Right hindlimb (tissue), 1 donor: ENCODE measurements at regions not wholly inside any gene's neighbourhood (a gene's known extent, or its start where the extent isn't known, plus 50 kb on each side); places are given as distances from the start of the nearest gene placed in this dataset.
"Not testable (repeated sequence)": the region's sequence is repeated elsewhere in the genome, so short reads cannot be mapped to it uniquely, and the experiment has no call there.

Experiments used
- DNase-seq: peaks from one replicate; pipeline ENCODE4 v3.0.0-alpha.2; 2018

DNA sequence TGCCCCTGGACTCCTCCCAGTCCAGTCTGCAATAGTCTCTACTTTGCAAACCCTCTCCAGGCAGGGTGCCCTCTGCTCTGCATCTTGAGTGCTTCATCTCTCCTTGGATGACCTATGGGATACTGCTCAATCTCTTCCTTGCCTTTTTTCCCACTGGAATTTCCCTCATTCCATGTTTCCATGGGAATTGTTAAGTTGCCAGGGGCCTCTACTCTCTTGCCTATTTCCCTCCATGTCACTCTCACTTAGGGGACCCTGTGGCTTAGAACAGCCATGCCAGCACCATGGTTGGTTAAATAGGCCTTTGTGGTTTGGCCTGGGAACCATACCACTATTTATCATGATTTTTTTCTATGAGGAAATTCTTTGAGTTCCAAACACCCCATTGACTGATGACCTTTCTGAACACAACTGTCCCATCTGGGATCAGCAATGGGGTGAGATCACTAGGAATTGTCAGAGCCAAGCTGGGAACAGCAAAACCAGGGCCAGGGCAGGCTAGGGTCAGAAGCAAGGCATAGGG is 91.4 kb upstream of the RBMS1 start:
- DNase-seq = no peak

DNA sequence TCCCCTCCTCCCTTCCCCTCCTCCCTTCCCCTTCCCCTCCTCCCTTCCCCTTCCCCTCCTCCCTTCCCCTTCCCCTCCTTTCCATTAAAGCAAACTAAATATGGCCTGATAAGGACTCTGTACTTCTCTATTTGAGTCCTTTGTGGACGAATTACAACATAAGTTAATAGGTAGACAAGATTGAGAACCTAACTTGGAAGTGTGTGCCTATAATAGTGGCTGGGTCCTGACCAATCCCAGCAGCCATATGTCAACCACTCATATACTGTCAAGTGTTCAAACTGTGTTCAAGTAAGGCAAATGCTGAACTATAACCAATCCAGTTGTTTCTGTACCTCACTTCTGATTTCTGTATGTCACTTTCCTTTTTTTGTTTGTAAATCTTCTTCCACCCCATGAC is 97.1 kb upstream of the RBMS1 start:
- no peak for DNase-seq

- DNase-seq = no peak
Observed at GRCh38 chr2:160592401-160592800, 98.8 kb upstream of the RBMS1 start.

- DNase-seq = no peak
Observed at GRCh38 chr2:160592993-160593392, 99.4 kb upstream of the RBMS1 start.

- DNase-seq = no peak
Observed at GRCh38 chr2:160596441-160596840, 102.8 kb upstream of the RBMS1 start.

DNA sequence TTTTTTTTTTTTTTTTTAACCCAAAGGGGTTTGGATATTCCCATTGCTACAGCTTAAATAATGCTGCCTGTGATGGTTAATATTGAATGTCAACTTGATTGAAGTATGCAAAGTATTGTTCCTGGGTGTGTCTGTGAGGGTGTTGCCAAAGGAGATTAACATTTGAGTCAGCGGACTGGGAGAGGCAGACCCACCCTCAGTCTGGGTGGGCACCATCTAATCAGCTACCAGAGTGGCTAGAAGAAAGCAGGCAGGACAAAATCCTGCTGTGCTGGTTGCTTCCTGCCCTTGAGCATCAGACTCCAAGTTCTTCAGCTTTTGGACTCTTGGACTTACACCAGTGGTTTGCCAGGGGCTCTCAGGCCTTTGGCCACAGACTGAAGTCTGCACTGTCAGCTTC is 106.8 kb upstream of the RBMS1 start:
- not testable (repeated sequence) for DNase-seq

- no peak for DNase-seq
Observed at GRCh38 chr2:160602073-160602472, 108.5 kb upstream of the RBMS1 start.

GRCh38 chr2:160603771-160604510 is 110.3 kb upstream of the RBMS1 start:
- no peak for DNase-seq

DNA sequence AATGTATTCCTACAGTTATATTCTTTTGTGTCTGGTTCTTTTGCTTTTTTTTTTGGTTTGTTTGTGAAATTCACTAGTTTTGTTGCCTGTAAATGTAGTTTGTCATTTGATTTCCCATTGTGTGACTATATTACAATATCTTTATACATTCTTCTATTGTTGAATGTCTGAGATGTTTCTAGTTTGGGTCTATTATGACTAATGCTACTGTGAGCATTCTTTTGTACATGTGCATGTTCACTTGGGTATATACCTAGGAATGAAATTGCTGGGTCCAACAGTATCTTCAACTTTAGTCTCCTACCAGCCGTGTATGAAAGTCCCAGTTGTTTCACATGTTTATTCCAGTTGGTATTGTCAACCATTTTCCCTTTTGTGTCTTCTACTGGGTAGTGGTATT is 112.7 kb upstream of the RBMS1 start:
- DNase-seq = no peak

DNA sequence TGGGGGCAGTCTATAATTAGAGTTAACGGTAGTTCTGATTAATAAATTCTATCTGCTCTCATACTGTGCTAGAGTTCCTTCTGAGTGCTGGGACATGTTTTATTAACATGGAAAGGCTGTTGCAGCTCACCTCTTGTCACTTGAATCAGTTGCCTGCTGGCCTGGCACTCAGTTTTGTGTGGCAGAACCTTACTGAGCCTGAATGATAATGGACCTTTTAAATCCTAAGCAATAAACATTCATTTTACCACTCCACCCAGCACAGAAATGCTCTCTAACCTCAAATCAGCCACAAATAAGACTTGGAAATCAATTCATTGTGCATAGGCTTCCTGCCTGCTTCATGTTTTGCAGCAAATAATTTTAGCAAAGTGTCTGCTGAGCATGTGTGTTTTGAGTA is 115.0 kb upstream of the RBMS1 start:
- no peak for DNase-seq

GRCh38 chr2:160609346-160609745 is 115.7 kb upstream of the RBMS1 start:
- no peak for DNase-seq

DNA sequence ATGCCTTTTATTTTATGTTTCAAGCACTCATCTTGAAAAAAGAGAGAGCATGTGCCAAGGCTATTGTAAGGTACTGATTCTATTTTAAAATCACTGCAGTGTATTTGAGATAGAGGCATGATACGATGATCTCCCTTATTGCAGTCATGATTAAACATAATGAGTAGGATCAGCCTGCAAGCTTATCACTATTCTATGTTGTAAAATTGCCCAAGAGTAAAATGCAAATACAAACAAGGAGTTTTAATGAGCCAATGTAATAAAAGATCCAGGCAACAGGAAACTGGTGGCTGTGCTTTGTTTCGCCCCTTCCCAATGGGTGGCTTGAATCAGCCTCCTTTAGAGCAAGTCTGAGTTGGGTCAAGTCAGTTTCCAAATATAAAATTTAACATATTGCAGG is 116.4 kb upstream of the RBMS1 start:
- no peak for DNase-seq

DNA sequence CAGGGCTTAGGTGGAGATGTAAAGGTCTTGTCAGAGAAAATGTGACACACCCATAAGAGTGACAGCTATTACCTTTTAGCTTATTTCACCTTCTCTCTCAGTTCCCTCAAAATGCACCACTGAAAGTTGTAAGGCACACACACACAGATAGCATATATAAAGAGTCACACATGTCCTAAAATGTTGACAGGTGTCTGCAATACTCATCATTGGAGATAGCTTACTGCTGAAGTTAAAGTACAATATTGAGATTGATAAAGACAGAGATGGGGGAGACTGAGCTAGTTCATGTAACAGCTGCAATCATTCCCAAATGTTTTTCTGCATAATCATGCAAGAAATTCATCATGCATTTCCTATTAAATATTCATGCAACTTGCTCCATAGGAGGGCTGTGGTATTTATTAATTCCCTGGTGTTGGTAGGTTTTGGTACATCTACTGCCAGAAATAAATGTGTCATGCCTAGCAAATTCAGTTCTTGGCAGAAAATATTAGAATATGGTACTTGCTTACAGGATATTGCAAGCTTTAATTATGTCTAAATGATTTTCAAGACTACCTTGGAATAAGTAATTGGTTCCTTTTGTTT is 118.8 kb upstream of the RBMS1 start:
- DNase-seq = no peak

GRCh38 chr2:160613466-160614153 is 120.0 kb upstream of the RBMS1 start:
- DNase-seq = no peak

- DNase-seq = no peak
Observed at GRCh38 chr2:160614391-160614790, 120.8 kb upstream of the RBMS1 start.

DNA sequence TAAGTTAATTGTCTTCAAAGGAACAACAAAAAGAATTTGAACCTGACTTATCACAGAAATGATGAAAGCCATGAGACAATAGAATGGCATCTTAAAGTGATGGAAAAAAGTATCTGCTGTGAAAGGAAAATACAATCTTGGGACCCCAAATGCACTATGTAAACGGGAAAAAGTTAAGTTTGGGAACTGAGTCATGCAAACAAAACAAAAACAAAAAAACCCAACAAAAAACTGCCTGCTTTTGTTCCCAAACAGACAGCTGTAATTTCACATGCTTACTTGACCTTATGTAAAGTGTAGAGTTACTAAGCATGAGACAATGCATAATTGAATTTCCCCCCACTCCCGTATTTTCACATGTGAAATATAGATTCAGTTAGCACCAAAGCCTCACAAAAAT is 122.1 kb upstream of the RBMS1 start:
- DNase-seq = no peak

DNA sequence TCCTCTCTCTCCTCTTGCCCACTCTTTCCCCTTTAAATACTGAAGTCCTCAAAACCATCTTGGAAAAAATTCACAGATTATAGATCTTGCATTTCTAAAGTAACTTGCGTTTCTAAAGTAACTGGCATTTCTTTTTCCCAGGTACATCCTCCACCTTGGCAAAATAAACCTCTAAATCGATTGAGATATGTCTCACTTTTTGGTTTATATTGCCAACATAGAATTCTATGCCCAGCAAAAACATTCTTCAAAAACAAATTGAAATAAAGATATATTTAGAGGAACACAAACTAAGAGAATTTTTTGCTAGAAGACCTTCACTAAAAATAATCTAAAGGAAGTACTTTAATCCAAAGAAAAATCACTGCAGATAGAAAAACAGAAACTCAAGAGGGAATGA is 122.5 kb upstream of the RBMS1 start:
- no peak for DNase-seq

GRCh38 chr2:160621748-160622147 is 128.1 kb upstream of the RBMS1 start:
- no peak for DNase-seq

DNA sequence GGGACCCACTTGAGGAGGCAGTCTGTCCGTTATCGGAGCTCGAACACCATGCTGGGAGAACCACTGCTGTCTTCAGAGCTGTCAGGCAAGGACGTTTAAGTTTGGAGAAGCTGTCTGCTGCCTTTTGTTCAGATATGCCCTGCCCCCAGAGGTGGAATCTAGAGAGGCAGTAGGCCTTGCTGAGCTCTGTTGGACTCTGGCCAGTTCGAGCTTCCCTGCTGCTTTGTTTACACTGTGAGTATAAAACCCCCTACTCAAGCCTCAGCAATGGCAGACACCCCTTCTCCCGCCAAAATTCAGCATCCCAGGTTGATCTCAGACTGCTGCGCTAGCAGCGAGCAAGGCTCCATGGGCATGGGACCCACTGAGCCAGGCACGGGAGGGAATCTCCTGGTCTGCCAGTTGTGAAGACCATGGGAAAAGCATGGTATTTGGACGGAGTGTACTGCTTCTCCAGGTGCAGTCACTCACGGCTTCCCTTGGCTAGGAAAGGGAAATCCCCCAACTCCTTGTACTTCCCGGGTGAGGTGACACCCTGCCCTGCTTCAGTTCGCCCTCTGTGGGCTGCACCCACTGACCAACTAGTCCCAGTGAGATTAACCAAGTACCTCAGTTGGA is 134.5 kb upstream of the RBMS1 start:
- not testable (repeated sequence) for DNase-seq

DNA sequence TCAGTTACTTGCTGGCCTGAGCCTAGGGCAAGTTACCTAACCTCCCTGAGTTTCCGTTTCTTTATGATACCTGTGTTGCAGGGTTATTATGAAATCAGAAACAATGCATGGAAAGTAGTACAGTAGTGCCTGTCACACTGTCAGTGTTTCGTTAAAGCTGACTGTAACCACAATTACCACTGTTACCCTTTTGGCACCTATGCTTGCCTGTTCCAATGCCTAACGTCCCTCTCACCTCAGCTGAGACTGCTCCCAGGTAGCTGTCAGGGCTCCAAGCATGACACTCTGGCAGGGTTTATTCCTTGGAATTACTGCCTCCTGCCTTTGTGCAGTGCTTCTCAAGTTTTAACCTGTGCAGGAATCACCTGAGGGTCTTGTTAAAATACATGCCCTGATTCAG is 135.2 kb upstream of the RBMS1 start:
- DNase-seq = no peak

- peak; percentile 66 for DNase-seq
Observed at GRCh38 chr2:160630801-160631590, 137.4 kb upstream of the RBMS1 start.

DNA sequence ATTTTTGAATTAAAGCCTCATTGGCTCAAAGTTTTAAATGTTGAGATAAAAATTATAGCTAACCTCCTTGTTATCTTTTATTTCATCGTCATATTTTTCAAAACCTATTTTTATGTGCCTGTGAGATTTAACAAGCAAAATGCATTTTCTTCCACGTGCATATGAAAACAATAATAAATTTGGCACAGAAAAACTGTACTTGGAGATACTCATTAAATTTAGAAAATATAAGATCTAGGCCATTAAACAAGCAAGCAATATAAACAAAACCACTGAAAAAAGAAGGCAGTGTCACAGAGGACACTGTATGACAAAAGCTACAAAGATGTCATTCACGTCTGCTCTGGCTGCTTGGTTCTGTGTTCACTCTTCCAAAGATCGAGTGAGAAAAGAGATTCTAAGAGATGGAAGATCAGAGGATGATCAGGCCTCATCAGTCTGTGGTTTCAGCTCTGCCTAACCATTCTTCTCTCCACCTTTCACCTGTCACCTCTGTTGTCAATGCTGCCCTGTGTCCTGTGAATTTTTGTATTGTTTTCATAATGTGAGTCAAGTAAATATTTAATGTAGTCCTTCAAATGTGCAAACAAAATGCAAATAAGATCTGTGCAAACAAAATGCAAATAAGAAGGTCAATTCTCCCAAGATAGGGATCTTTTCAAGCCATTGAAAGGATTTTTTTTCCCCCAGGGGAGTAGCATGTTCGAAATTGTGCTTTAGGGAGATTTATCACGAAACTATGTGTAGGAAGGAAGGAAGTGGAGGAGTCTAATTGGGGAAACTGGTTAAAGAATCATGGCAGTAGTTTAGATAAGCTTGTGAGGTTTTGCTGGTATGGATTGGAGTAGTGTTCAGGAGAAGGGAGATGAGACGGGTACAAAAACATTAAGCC is 138.7 kb upstream of the RBMS1 start:
- DNase-seq = no peak
